ENCODE measurements at regions not wholly inside any gene's neighbourhood (a gene's known extent, or its start where the extent isn't known, plus 50 kb on each side); places are given as distances from the start of the nearest gene placed in this dataset.
"Not testable (repeated sequence)": the region's sequence is repeated elsewhere in the genome, so short reads cannot be mapped to it uniquely, and the experiment has no call there.

DNA sequence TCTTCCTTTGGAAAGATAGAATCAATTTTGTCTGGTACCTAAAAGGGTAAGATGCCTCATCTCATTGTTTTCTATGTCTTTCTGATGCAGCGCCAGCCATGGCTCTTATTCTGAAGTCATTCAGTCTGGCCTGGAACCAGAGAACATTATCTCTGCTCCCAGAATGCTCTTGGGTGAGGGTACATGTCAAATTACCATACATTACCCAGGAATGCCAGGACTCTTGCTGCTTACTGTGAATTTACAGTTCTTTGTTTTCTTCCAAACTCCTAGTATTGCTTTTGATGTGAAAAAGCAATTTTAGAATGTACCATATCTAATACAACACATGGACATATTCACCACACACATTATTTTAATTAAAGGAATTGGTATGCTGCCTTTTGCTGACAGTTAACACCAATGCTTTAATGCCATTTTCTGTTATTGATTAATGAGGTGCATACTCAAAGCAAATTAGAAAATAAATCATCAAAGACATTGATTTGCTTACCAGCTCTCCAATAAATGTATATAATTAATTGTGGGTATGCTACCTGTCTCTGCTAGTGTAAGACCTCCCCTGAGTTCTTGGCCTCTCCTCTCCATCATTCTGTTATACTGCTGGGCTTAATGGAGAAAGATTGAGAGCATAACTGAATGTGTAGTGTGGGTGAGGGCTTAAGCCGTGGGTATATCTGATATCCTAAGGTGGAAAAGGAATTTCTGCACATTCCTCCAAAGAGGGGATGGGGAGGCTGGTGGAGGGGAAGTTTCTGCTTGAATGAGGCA lies 337.7 kb downstream of the C12orf75 start:
- H3K27ac Mint-ChIP-seq = no peak overlapping the region
- H3K36me3 Mint-ChIP-seq (ENCODE audit: low read depth) = no peaks in the 10 kb centered on the region
- H3K9me3 Mint-ChIP-seq = no peaks in the 10 kb centered on the region
- ATAC-seq (replicated peaks) = no peak
- no peak overlapping the region for H3K4me3 Mint-ChIP-seq
- H3K4me1 Mint-ChIP-seq = no peaks in the 10 kb centered on the region
- H3K27me3 Mint-ChIP-seq = peaks cover 4% of the 10 kb centered on the region

DNA sequence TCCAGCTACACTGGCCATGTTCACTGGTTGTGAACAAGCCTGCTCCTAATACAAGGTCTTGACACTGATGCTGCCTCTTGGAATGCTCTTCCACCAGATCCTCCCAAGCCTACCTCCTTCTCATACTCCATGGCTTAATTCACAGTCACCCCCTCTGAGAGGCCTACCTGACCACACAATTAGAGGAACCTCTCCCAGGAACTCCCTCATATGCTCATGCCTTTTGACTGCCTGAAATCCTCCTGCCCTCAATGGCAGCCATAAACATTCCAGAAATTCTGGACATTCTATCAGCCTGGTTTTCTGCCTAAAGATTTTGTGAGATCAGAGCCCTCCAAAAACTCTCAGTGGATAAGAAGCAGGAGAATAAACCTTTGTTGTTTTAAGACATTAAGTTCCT lies 340.2 kb downstream of the C12orf75 start:
- no peaks in the 10 kb centered on the region for H3K4me1 Mint-ChIP-seq
- peaks cover 4% of the 10 kb centered on the region for H3K27me3 Mint-ChIP-seq
- no peaks in the 10 kb centered on the region for H3K9me3 Mint-ChIP-seq
- H3K4me3 Mint-ChIP-seq = no peak overlapping the region
- H3K27ac Mint-ChIP-seq = no peak overlapping the region
- no peaks in the 10 kb centered on the region for H3K36me3 Mint-ChIP-seq (ENCODE audit: low read depth)
- ATAC-seq (replicated peaks) = no peak

GRCh38 chr12:105671720-105672119 lies 341.2 kb downstream of the C12orf75 start:
- H3K4me3 Mint-ChIP-seq = no peak overlapping the region
- H3K27me3 Mint-ChIP-seq = peaks cover 4% of the 10 kb centered on the region
- H3K4me1 Mint-ChIP-seq = no peaks in the 10 kb centered on the region
- H3K36me3 Mint-ChIP-seq (ENCODE audit: low read depth) = no peaks in the 10 kb centered on the region
- H3K27ac Mint-ChIP-seq = no peak overlapping the region
- ATAC-seq (replicated peaks) = no peak
- H3K9me3 Mint-ChIP-seq = no peaks in the 10 kb centered on the region

GRCh38 chr12:105672121-105672975 lies 341.9 kb downstream of the C12orf75 start:
- Mint-ChIP-seq H3K9me3 (no peaks in the 10 kb centered on the region), H3K36me3 (ENCODE audit: low read depth) (no peaks in the 10 kb centered on the region), H3K4me1 (no peaks in the 10 kb centered on the region), H3K27me3 (no peaks in the 10 kb centered on the region), H3K27ac (no peak overlapping the region), H3K4me3 (no peak overlapping the region)
- no peak for ATAC-seq (replicated peaks)

GRCh38 chr12:105674871-105675699 lies 344.6 kb downstream of the C12orf75 start:
- H3K27me3 Mint-ChIP-seq = no peaks in the 10 kb centered on the region
- H3K9me3 Mint-ChIP-seq = no peaks in the 10 kb centered on the region
- H3K27ac Mint-ChIP-seq = no peak overlapping the region
- H3K4me3 Mint-ChIP-seq = no peak overlapping the region
- H3K4me1 Mint-ChIP-seq = no peaks in the 10 kb centered on the region
- ATAC-seq (replicated peaks) = no peak
- H3K36me3 Mint-ChIP-seq (ENCODE audit: low read depth) = no peaks in the 10 kb centered on the region

- Mint-ChIP-seq H3K27me3 (no peaks in the 10 kb centered on the region), H3K36me3 (ENCODE audit: low read depth) (no peaks in the 10 kb centered on the region), H3K27ac (no peak overlapping the region), H3K4me3 (no peak overlapping the region), H3K4me1 (no peaks in the 10 kb centered on the region), H3K9me3 (no peaks in the 10 kb centered on the region)
- ATAC-seq (replicated peaks) = no peak
These were observed 346.2 kb downstream of the C12orf75 start for GRCh38 chr12:105676694-105677093.

GRCh38 chr12:105677672-105678071 lies 347.2 kb downstream of the C12orf75 start:
- ATAC-seq (replicated peaks) = peak; percentile 35
- Mint-ChIP-seq H3K9me3 (no peaks in the 10 kb centered on the region), H3K36me3 (ENCODE audit: low read depth) (no peaks in the 10 kb centered on the region), H3K27me3 (no peaks in the 10 kb centered on the region), H3K4me1 (no peaks in the 10 kb centered on the region), H3K27ac (no peak overlapping the region), H3K4me3 (no peak overlapping the region)

- Mint-ChIP-seq H3K36me3 (ENCODE audit: low read depth) (no peaks in the 10 kb centered on the region), H3K9me3 (peaks cover 4% of the 10 kb centered on the region), H3K4me1 (no peaks in the 10 kb centered on the region), H3K27ac (no peak overlapping the region), H3K27me3 (no peaks in the 10 kb centered on the region), H3K4me3 (no peak overlapping the region)
- peak; percentile 25 for ATAC-seq (replicated peaks)
These were observed 349.5 kb downstream of the C12orf75 start for GRCh38 chr12:105679982-105680381.

DNA sequence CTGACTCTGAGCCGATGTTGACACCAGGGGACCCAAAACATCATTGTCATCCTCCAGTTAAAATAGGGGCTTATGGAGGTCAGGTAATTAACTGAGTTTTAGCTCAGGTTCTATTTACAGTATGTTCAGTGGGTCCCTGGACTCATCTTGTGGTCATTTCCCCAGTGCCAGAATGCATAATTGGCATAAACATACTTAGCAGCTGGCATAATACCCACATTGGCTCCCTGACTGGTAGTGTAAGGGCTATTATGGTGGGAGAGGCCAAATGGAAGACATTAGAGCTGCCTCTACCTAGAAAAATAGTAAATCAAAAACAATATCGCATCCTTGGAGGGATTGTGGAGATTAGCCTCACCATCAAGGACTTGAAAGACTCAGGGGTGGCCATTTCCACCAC lies 350.9 kb downstream of the C12orf75 start:
- no peak overlapping the region for H3K27ac Mint-ChIP-seq
- H3K36me3 Mint-ChIP-seq (ENCODE audit: low read depth) = no peaks in the 10 kb centered on the region
- no peaks in the 10 kb centered on the region for H3K27me3 Mint-ChIP-seq
- ATAC-seq (replicated peaks) = no peak
- H3K9me3 Mint-ChIP-seq = peaks cover 4% of the 10 kb centered on the region
- no peak overlapping the region for H3K4me3 Mint-ChIP-seq
- H3K4me1 Mint-ChIP-seq = no peaks in the 10 kb centered on the region

GRCh38 chr12:105682821-105683220 lies 352.3 kb downstream of the C12orf75 start:
- not testable (repeated sequence) for H3K36me3 Mint-ChIP-seq (ENCODE audit: low read depth); H3K9me3 Mint-ChIP-seq; H3K27me3 Mint-ChIP-seq; H3K27ac Mint-ChIP-seq; H3K4me3 Mint-ChIP-seq; ATAC-seq (replicated peaks); H3K4me1 Mint-ChIP-seq

DNA sequence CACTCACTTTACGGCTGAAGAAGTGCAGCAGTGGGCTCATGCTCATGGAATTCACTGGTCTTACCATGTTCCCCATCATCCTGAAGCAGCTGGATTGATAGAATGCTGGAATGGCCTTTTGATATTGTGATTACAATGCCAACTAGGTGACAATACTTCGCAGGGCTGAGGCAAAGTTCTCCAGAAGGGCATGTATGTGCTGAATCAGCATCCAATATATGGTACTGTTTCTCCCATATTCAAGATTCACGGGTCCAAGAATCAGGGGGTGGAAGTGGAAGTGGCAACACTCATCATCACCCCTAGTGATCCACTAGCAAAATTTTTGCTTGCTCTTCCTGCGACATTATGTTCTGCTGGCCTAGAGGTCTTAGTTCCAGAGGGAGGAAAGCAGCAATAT lies 353.3 kb downstream of the C12orf75 start:
- H3K9me3 Mint-ChIP-seq; ATAC-seq (replicated peaks); H3K36me3 Mint-ChIP-seq (ENCODE audit: low read depth); H3K27ac Mint-ChIP-seq; H3K4me1 Mint-ChIP-seq; H3K27me3 Mint-ChIP-seq; H3K4me3 Mint-ChIP-seq: not testable (repeated sequence)

- H3K9me3 Mint-ChIP-seq = peaks cover 9% of the 10 kb centered on the region
- ATAC-seq (replicated peaks) = no peak
- H3K36me3 Mint-ChIP-seq (ENCODE audit: low read depth) = no peaks in the 10 kb centered on the region
- H3K4me1 Mint-ChIP-seq = no peaks in the 10 kb centered on the region
- no peak overlapping the region for H3K4me3 Mint-ChIP-seq
- no peak overlapping the region for H3K27ac Mint-ChIP-seq
- H3K27me3 Mint-ChIP-seq = peaks cover 25% of the 10 kb centered on the region
These were observed 367.6 kb downstream of the C12orf75 start for GRCh38 chr12:105698075-105698474.

- peaks cover 9% of the 10 kb centered on the region for H3K9me3 Mint-ChIP-seq
- H3K4me3 Mint-ChIP-seq = no peak overlapping the region
These were observed 368.7 kb downstream of the C12orf75 start for GRCh38 chr12:105699209-105699608.

DNA sequence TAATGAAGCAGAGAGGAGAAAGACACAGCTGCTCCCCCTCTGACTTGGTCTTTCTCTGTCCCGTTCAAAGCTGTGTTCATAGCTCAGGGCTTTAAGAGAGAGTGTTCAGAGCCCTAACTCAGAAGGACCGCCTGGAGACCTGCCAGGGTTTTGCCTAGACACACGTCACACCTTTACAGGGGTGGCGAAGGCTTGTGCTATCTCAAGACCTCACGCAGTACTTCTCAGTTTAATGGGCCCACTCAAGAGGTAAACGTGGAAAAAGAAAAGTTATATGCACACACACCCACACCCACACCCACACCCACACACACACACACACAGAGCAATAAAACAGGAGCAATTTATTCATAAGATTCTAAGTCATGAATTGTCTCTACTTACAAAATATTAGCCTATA lies 374.3 kb downstream of the C12orf75 start:
- Mint-ChIP-seq H3K36me3 (ENCODE audit: low read depth) (no peaks in the 10 kb centered on the region), H3K27ac (no peak overlapping the region), H3K4me3 (no peak overlapping the region), H3K9me3 (no peaks in the 10 kb centered on the region), H3K27me3 (peaks cover 14% of the 10 kb centered on the region), H3K4me1 (no peaks in the 10 kb centered on the region)
- no peak for ATAC-seq (replicated peaks)

More at GRCh38 chr12:105699209-105699608, 368.7 kb downstream of the C12orf75 start:
- H3K27me3 Mint-ChIP-seq = peaks cover 25% of the 10 kb centered on the region
- H3K27ac Mint-ChIP-seq = no peak overlapping the region
- no peaks in the 10 kb centered on the region for H3K36me3 Mint-ChIP-seq (ENCODE audit: low read depth)
- ATAC-seq (replicated peaks) = no peak
- H3K4me1 Mint-ChIP-seq = no peaks in the 10 kb centered on the region

All from activated T-helper 17 cell treated with anti-CD3 and anti-CD28 coated beads, Interleukin-2, amount 50 U/mL, for 72 hours (primary cell).